GM23248 (cell line): ENCODE measurements at regions not wholly inside any gene's neighbourhood (a gene's known extent, or its start where the extent isn't known, plus 50 kb on each side); places are given as distances from the start of the nearest gene placed in this dataset.

Source experiments
- DNase-seq: peaks from one replicate; pipeline ENCODE4 v3.0.0-alpha.2; 2015
- H2AFZ ChIP-seq: fragments of 200-600 bp; sonication (generic); 2 replicates; pipeline ENCODE4 v1.6.1; 2016; ENCODE audit warnings: antibody characterized with exemption
- H3F3A ChIP-seq: fragments of 200-600 bp; sonication (generic); 2 replicates; pipeline ENCODE4 v1.6.1; 2016; ENCODE audit warnings: mild to moderate bottlenecking, antibody characterized with exemption, mixed run types; ENCODE audit not compliant: insufficient read depth
- H3K27ac ChIP-seq: fragments of 200-600 bp; sonication (generic); 2 replicates; pipeline ENCODE4 v1.5.1; 2016; ENCODE audit warnings: mild to moderate bottlenecking
- H3K27me3 ChIP-seq: fragments of 200-600 bp; sonication (generic); replicated peaks from 2 replicates; pipeline ENCODE4 v1.6.1; 2016; ENCODE audit warnings: mild to moderate bottlenecking; ENCODE audit not compliant: insufficient read depth
- H3K36me3 ChIP-seq: fragments of 200-600 bp; sonication (generic); 2 replicates; pipeline ENCODE4 v1.6.1; 2016; ENCODE audit warnings: low read depth, mild to moderate bottlenecking
- H3K4me1 ChIP-seq: fragments of 200-600 bp; sonication (generic); 2 replicates; pipeline ENCODE4 v1.6.1; 2016; ENCODE audit warnings: mild to moderate bottlenecking; ENCODE audit not compliant: insufficient read depth
- H3K4me2 ChIP-seq: fragments of 200-600 bp; sonication (generic); one replicate; pipeline ENCODE4 v1.6.1; 2016; ENCODE audit warnings: mild to moderate bottlenecking; ENCODE audit not compliant: unreplicated experiment
- H3K4me3 ChIP-seq: fragments of 200-600 bp; sonication (generic); 2 replicates; pipeline ENCODE4 v1.5.1; 2016; ENCODE audit warnings: mild to moderate bottlenecking
- H3K79me2 ChIP-seq: fragments of 200-600 bp; sonication (generic); 2 replicates; pipeline ENCODE4 v1.6.1; 2016; ENCODE audit warnings: mild to moderate bottlenecking; ENCODE audit not compliant: insufficient read depth
- H3K9ac ChIP-seq: fragments of 200-600 bp; sonication (generic); 2 replicates; pipeline ENCODE4 v1.6.1; 2016; ENCODE audit warnings: mild to moderate bottlenecking
- H3K9me2 ChIP-seq: fragments of 200-600 bp; sonication (generic); 2 replicates; pipeline ENCODE4 v1.6.1; 2016; ENCODE audit warnings: mixed run types, mild to moderate bottlenecking, moderate library complexity; ENCODE audit not compliant: insufficient read depth
- H3K9me3 ChIP-seq: fragments of 200-600 bp; sonication (generic); one replicate; pipeline ENCODE4 v1.6.1; 2017; ENCODE audit warnings: low read depth
- H4K20me1 ChIP-seq: fragments of 200-600 bp; sonication (generic); 2 replicates; pipeline ENCODE4 v1.6.0; 2016; ENCODE audit not compliant: insufficient read depth
- EZH2 ChIP-seq: fragments of 200-600 bp; sonication (generic); IDR thresholded peaks from 2 replicates; pipeline ENCODE4 v1.6.1; 2018; ENCODE audit warnings: antibody characterized with exemption, mild to moderate bottlenecking; ENCODE audit not compliant: insufficient read depth, poor library complexity, severe bottlenecking
- EZH2phosphoT487 ChIP-seq: fragments of 200-600 bp; sonication (generic); IDR thresholded peaks from 2 replicates; pipeline ENCODE4 v1.6.1; 2018; ENCODE audit warnings: antibody characterized with exemption, moderate library complexity, mild to moderate bottlenecking, low read depth; ENCODE audit not compliant: insufficient read depth
- WGBS, 2 experiments: methylation state at CpG; one replicate each; pipeline ENCODE4 v1.1.6; 2015 to 2017; ENCODE audit warnings: low lambda C conversion rate in 2 of 2, low coverage in 1 of 2; ENCODE audit errors: missing lambda C conversion rate in 2 of 2; 5-methylcytosine and 5-hydroxymethylcytosine counted together
- in situ Hi-C: fragments of 300-500 bp; cut with MboI; formaldehyde crosslinking; loops from 2 replicates; pipeline ENCODE4 v1.15.0; 2020

- H2AFZ ChIP-seq = peak overlapping the region; percentile 42; the same call in 1 of the 2 replicates
- H4K20me1 ChIP-seq = no peaks in the 10 kb centered on the region
- in situ Hi-C loops = no loop called here
- no peak for TF ChIP-seq EZH2phosphoT487
- TF ChIP-seq EZH2 = no peak
- H3K4me3 ChIP-seq = no peak overlapping the region
- H3K79me2 ChIP-seq = peaks cover 10% of the 10 kb centered on the region; the same call in 1 of the 2 replicates
- no peaks in the 10 kb centered on the region for H3K9me2 ChIP-seq
- H3F3A ChIP-seq = peaks cover 56% of the 10 kb centered on the region
- no peaks in the 10 kb centered on the region for H3K9me3 ChIP-seq
- peak overlapping the region; percentile 54 for H3K27ac ChIP-seq
- H3K36me3 ChIP-seq = no peaks in the 10 kb centered on the region
- no peaks in the 10 kb centered on the region for H3K27me3 ChIP-seq
- no peak overlapping the region for H3K4me2 ChIP-seq
- H3K9ac ChIP-seq = no peak overlapping the region
- H3K4me1 ChIP-seq = peaks cover 54% of the 10 kb centered on the region
- DNase-seq = no peak
- WGBS, 2 experiments = 80 to 82% methylated on average over 2 of the region's 2 CpGs
Measured at GRCh38 chr7:94336009-94336408, 58.7 kb upstream of the COL1A2 start.

- in situ Hi-C loops = no loop called here
- H3F3A ChIP-seq = peaks cover 53% of the 10 kb centered on the region
- peak; percentile 79 for DNase-seq
- 39 to 50% methylated on average over 2 of the region's 2 CpGs for WGBS, 2 experiments
- no peaks in the 10 kb centered on the region for H4K20me1 ChIP-seq
- H3K36me3 ChIP-seq = no peaks in the 10 kb centered on the region
- H3K4me3 ChIP-seq = 0 out of 2 replicates have a peak overlapping the region, but pooled peaks have one; percentile 12
- H3K79me2 ChIP-seq = peaks cover 10% of the 10 kb centered on the region; the same call in 1 of the 2 replicates
- no peaks in the 10 kb centered on the region for H3K9me3 ChIP-seq
- H3K9ac ChIP-seq = no peak overlapping the region
- peak overlapping the region; percentile 48 for H3K27ac ChIP-seq
- H3K4me2 ChIP-seq = peak overlapping the region; percentile 55
- no peak overlapping the region for H2AFZ ChIP-seq
- peaks cover 43% of the 10 kb centered on the region for H3K4me1 ChIP-seq
- H3K27me3 ChIP-seq = no peaks in the 10 kb centered on the region
- H3K9me2 ChIP-seq = no peaks in the 10 kb centered on the region
- TF ChIP-seq EZH2 (no peak), EZH2phosphoT487 (no peak)
Measured at GRCh38 chr7:94338921-94339371, 55.7 kb upstream of the COL1A2 start.

GRCh38 chr7:94344826-94345225 is 49.9 kb upstream of the COL1A2 start:
- Histone ChIP-seq H4K20me1 (no peaks in the 10 kb centered on the region), H3K9ac (no peak overlapping the region), H3K9me2 (no peaks in the 10 kb centered on the region), H2AFZ (0 out of 2 replicates have a peak overlapping the region, but pooled peaks have one; percentile 6), H3K4me3 (peak overlapping the region; percentile 34), H3K36me3 (no peaks in the 10 kb centered on the region), H3K27ac (peak overlapping the region; percentile 30), H3K79me2 (peaks cover 26% of the 10 kb centered on the region), H3K9me3 (no peaks in the 10 kb centered on the region), H3F3A (peaks cover 51% of the 10 kb centered on the region), H3K4me2 (peak overlapping the region; percentile 42), H3K27me3 (no peaks in the 10 kb centered on the region), H3K4me1 (peaks cover 61% of the 10 kb centered on the region)
- in situ Hi-C loops = no loop called here
- peak; percentile 58 for DNase-seq
- 0 to 4% methylated on average over 1 of the region's 1 CpG for WGBS, 2 experiments
- TF ChIP-seq EZH2phosphoT487 (no peak), EZH2 (no peak)
